ENCODE measurements at regions not wholly inside any gene's neighbourhood (a gene's known extent, or its start where the extent isn't known, plus 50 kb on each side); places are given as distances from the start of the nearest gene placed in this dataset.

DNA sequence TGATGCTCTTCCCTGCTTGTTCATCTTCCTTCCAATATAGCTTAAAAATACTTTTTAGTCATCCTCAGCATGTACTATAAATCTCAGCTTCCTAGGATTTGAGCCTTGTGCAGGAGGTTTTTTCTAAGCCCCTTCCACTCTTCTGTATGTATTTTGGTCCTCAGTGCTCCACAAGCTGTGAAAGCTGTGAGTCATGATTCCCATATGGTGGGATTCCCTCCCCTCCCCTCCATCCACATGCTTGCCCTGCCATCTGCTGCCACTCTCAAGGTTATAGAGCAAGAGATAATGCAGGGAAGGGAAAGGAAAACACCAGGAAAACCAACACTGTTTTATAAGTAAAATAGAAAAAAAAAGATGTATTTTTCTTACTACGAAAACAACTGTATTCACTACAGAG is 58.5 kb upstream of the AP1S2 start:
- TF ChIP-seq EZH2 (IDR thresholded peaks at IDR 0.05; ENCODE audit: insufficient read depth, poor library complexity, severe bottlenecking) (no peak), EZH2phosphoT487 (IDR thresholded peaks at IDR 0.05; ENCODE audit: insufficient read depth, low read depth) (no peak)

All from GM23248 (cell line).